K562 (cell line): ENCODE measurements at regions not wholly inside any gene's neighbourhood (a gene's known extent, or its start where the extent isn't known, plus 50 kb on each side); places are given as distances from the start of the nearest gene placed in this dataset.

Source experiments
- ELK3 ChIP-seq: fragments of 450-650 bp; formaldehyde crosslinking; IDR thresholded peaks from 2 replicates; pipeline ENCODE4 v1.4.0; 2020; ENCODE audit warnings: mild to moderate bottlenecking
- FOXO4 ChIP-seq: fragments of 450-650 bp; formaldehyde crosslinking; IDR thresholded peaks from 2 replicates; pipeline ENCODE4 v1.4.0; 2020; ENCODE audit warnings: mild to moderate bottlenecking, moderate library complexity
- GATA2 ChIP-seq: sonication (generic); formaldehyde crosslinking; IDR thresholded peaks from 2 replicates; pipeline ENCODE4 v1.4.0; 2020; ENCODE audit warnings: mild to moderate bottlenecking, missing genetic modification reagents
- HMGXB4 ChIP-seq: sonication (generic); formaldehyde crosslinking; IDR thresholded peaks from 2 replicates; pipeline ENCODE4 v1.8.1; 2023; ENCODE audit warnings: mild to moderate bottlenecking, missing genetic modification reagents
- IRF1 ChIP-seq: sonication (generic); formaldehyde crosslinking; IDR thresholded peaks from 2 replicates; pipeline ENCODE4 v1.8.0; 2022; ENCODE audit warnings: missing genetic modification reagents, mild to moderate bottlenecking, borderline replicate concordance
- POU5F1 ChIP-seq: fragments of 150-350 bp; IDR thresholded peaks from 2 replicates; pipeline ENCODE4 v1.6.1; 2014; ENCODE audit warnings: borderline replicate concordance, low read length, low read depth, mild to moderate bottlenecking; ENCODE audit not compliant: partially characterized antibody
- RAD21 ChIP-seq, 2 experiments: fragments of 250-450 bp in 1 of 2; fragments of 450-650 bp in 1 of 2; sonication (Bioruptor Pico) in 1 of 2; formaldehyde crosslinking in 1 of 2; IDR thresholded peaks in 1 of 2; conservative IDR thresholded peaks in 1 of 2; 2 replicates each; pipeline versions ENCODE4 v1.4.0 to v1.8.0; 2020 to 2022; ENCODE audit warnings: mild to moderate bottlenecking in 2 of 2, moderate library complexity in 1 of 2
- RBFOX2 ChIP-seq: fragments of 200-400 bp; formaldehyde crosslinking; IDR thresholded peaks from 2 replicates; pipeline ENCODE4 v1.6.1; 2017; ENCODE audit warnings: low read depth, mild to moderate bottlenecking, low read length, moderate library complexity
- USF2 ChIP-seq: sonication (generic); formaldehyde crosslinking; IDR thresholded peaks from 2 replicates; pipeline ENCODE4 v1.5.0; 2020; ENCODE audit warnings: missing genetic modification reagents
- ZNF217 ChIP-seq: sonication (generic); formaldehyde crosslinking; IDR thresholded peaks from 2 replicates; pipeline ENCODE4 v1.8.0; 2022; ENCODE audit warnings: mild to moderate bottlenecking, missing genetic modification reagents

GRCh38 chr2:58921676-58922075 is 680.6 kb upstream of the FANCL start:
- TF ChIP-seq FOXO4 (CRISPR knock-in tag) (no peak), ELK3 (no peak), HMGXB4 (CRISPR knock-in tag) (no peak), GATA2 (no peak), ZNF217 (CRISPR knock-in tag) (no peak), RBFOX2 (no peak), USF2 (CRISPR knock-in tag) (no peak), IRF1 (no peak), POU5F1 (no peak), RAD21 (CRISPR knock-in tag; conservative IDR thresholded peaks at IDR 0.05 in 1 of 2, IDR thresholded peaks at IDR 0.05 in 1 of 2) (no peak)
